HS-27A (cell line): ENCODE measurements at regions not wholly inside any gene's neighbourhood (a gene's known extent, or its start where the extent isn't known, plus 50 kb on each side); places are given as distances from the start of the nearest gene placed in this dataset.

ENCODE experiments used
- DNase-seq: peaks from one replicate; pipeline ENCODE4 v3.0.0-alpha.2; 2012; ENCODE audit warnings: low read depth, missing footprints

DNA sequence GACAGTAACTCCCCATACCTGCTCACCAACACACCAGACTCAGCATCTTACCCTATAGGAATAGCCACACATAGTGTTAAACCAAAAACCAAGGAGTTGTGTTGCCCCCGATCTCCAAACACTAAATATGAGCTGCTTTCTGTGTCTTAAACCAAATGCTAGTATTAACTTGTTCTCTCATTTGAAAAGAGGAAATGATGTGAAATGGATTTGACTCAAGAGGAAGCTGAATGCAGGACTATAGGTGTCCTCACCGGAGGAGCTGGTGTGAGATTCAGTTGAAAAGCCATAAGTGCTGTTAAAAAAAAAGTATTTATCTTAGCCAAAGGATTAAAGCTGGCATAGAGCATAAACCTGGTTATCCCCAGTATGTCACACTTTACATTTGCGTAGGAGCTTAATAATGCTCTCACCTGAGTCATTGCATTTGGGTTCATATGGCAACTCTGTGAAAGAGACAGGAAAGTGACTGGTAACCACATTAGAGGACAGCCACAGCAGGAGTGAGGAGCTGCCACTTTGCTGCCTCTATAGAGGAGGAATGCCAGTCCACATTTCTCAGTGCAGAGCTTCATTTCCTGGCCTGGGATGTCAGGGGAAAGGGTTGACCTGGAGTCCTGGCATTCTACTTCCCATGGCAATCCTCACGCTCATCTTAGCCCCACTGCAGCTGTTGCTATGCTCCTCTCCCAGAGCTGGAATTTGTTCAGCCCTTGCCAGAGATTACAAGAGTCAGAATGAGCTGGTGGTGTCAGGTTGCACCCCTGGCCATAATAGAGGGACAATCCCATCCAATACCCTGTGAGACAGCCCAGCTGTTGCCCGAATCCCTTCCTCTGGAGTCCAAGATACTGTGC, 143.3 kb upstream of the ANKFN1 start:
- peak; percentile 20 for DNase-seq

GRCh38 chr17:56011406-56012131, 141.7 kb upstream of the ANKFN1 start:
- no peak for DNase-seq

GRCh38 chr17:56018211-56018610, 135.1 kb upstream of the ANKFN1 start:
- DNase-seq, result no peak

- no peak for DNase-seq
These were observed 132.9 kb upstream of the ANKFN1 start for GRCh38 chr17:56020369-56020768.

DNA sequence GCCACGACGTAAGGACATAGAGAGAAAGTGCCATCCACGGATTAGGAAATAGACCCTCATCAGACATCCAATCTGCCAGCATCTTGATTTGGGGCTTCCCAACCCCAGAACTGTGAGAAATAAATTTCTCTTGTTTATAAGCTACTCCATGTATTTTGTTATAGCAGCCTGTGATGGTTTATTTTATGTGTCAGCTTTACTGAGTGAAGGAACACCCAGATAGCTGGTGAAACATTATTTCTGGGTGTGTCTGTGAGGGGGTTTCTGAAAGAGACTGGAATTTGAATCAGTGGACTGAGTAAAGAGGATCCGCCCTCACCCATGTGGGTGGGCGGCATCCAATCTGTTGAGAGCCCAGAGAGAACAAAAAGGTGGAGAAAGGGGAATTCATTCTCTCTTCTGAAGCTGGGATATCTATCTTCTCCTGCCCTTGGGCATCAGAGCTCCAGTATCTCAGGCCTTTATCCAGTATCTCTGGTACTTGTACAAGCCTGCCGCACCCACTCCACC, 131.5 kb upstream of the ANKFN1 start:
- DNase-seq, result no peak

DNA sequence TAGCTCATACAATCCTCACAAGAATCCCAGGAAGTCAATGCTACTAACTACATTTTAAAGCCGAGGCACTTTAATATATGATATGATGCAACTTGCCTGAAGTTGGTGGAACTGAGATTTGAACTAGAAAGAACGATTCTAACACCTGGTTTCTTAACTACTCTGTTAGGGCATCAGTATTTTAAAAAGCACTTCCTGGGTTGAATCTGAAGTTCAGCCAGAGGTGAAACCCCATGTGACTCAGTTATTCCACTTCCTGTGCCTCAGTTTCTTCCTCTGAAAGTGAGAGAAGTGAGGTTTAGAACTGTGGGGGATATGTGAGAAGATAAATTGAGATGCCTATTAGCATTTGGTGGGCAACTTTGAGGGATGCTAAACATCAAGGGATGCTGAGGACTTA, 129.4 kb upstream of the ANKFN1 start:
- DNase-seq, result no peak

GRCh38 chr17:56026915-56027314, 126.4 kb upstream of the ANKFN1 start:
- no peak for DNase-seq

GRCh38 chr17:56028837-56029236, 124.4 kb upstream of the ANKFN1 start:
- no peak for DNase-seq

- DNase-seq, result no peak
These were observed 123.2 kb upstream of the ANKFN1 start for GRCh38 chr17:56030009-56030624.

DNA sequence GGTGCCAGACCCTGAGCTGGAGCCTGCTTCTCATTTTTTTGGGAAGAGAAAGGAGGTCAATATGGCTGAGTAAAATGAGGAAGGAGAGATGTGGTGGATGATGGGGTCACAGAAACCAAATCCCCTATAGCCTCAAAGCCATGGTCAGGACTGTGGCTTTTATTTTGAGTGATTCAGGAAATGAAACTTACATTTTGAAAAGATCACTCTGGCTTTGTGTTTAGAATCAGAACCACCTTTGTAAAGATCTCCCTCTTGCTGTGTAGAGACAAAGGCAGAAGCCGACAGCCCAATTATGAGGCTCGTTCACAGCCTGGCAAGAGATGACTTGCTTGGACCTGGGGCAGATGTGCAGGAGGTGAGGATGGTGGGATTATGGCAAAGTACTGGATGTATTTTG, 121.6 kb upstream of the ANKFN1 start:
- DNase-seq, result no peak

GRCh38 chr17:56034197-56034635, 119.1 kb upstream of the ANKFN1 start:
- DNase-seq, result no peak

DNA sequence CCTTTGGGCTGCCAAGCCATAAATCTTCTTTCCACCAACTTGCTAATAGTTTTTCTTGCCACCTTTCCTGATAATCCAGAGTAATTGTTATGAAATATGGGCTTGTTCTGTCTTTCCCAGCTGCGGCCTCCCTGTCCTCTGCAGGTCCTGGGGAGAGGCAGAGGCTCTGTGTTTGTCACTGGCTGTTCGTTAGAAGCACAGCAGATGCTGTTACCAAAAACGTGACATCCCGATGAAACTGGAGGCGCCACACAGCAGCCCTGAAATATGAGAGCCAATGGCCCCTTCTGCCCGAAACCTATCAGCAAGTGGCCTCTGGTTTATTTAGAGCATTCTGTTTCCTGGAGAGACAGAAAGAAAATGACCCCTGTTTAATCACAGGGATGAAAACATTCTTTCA, 115.1 kb upstream of the ANKFN1 start:
- no peak for DNase-seq

DNA sequence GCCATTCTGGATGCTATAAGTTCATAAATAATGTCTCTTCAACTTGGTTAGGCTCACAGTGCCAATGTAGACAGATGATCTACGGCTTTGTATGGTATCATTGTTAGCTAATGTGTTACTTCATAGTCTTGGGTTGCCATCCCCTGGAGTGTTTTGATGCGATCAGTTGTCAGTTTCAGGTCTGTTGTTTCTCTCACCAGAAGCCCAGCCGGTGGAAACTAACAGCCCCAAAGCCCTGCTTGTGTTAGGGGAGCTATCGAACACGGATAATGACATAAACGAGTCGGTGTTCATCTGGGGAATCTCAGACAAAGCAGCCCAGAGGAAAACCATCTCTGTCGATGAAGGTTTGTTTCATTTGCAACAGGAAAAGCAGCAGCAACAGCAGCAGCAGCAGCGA, 107.4 kb upstream of the ANKFN1 start:
- DNase-seq, result no peak

- DNase-seq, result no peak
These were observed 105.9 kb upstream of the ANKFN1 start for GRCh38 chr17:56047331-56047730.

DNA sequence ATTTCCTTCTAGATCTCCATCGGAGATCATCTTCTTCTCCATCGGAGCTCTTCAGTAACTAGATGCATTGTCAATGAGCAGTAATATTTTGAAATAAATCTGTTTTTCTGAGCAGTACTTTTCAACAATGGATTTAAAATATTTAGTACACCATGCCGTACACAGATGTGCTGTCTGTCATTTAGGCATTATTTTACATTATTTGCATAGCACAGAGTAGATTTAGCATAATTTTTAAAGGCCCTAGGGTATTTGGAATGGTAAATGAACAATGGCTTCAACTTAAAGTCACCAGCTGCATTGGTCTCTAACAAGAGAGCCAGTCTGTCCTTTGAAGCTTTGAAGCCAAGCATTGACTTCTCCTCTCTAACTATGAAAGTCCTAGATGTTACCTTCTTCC, 95.4 kb upstream of the ANKFN1 start:
- no peak for DNase-seq

DNA sequence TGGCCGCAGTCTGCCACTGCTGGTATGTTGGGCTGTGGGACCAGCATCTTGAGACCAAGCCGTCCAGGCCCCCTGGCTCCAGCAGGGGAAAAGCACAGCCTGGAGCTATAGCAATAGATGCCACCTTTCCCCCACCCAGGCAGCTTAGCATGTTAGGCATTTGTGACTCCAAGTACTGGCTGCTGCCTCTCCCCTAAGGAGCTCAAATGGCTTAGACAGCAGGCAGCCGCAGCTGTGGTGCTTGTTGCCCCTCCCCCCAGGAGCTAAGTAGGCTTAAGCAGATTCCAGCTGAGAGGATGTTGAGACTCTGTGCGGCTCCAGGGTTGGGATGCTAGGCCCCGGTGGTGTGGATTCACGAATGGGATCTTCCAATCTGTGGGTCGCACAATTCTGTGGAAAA, 88.8 kb upstream of the ANKFN1 start:
- no peak for DNase-seq

- DNase-seq, result no peak
These were observed 78.8 kb upstream of the ANKFN1 start for GRCh38 chr17:56074361-56074890.

GRCh38 chr17:56076980-56077379, 76.3 kb upstream of the ANKFN1 start:
- no peak for DNase-seq

DNA sequence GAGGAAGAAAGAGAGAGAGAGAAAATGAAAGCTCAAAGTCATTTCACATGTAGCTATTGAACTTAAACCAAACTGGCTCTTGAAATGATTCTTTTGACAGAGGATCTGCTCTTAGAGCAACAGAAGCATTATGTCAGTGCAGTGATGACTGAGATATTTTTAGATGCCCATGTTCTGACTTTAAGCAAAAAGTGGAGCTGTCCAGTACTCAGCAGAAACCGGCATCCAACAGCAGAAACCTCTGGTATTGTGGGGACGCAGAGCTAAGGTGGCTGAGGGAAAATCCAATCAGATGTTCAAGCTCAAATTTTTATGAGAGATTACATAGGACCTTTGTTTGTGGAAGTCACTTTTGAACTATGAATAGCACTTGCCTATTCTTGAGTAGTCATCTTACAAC, 69.8 kb upstream of the ANKFN1 start:
- DNase-seq, result no peak

GRCh38 chr17:56085576-56086267, 67.6 kb upstream of the ANKFN1 start:
- no peak for DNase-seq

DNA sequence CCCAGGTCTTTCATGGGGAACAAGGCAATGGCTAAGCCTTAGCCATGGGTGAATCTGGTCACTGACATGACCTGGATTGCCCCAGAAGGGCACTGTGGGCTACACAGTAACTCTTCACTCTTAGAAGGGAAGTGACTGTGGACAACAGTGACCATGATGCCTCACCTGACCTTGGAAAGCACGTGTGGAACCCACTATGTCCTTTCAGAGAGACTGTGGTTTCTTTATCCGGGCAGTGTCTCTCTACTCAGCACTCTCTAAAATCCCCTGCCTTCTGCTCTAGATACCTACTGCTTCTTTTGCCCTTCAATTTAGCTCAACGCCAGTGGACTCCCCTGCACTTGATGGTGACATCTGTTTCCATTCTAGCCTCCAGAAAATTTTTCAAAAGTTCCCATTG, 66.1 kb upstream of the ANKFN1 start:
- DNase-seq, result no peak
